ENCODE measurements at regions not wholly inside any gene's neighbourhood (a gene's known extent, or its start where the extent isn't known, plus 50 kb on each side); places are given as distances from the start of the nearest gene placed in this dataset.

- Histone ChIP-seq H3K4me1 (ENCODE audit: insufficient read depth, low read length) (no peaks in the 10 kb centered on the region), H3K27me3 (ENCODE audit: control insufficient read depth in 1 of 2, insufficient read depth in 2 of 2, low read length in 2 of 2) (no peaks in the 10 kb centered on the region), H3K79me2 (ENCODE audit: insufficient read depth, low read length) (no peaks in the 10 kb centered on the region), H3K36me3 (replicated peaks in 1 of 2; ENCODE audit: control insufficient read depth in 1 of 2, insufficient read depth in 2 of 2, low read length in 2 of 2) (no peaks in the 10 kb centered on the region), H2AFZ (ENCODE audit: low read length) (no peak overlapping the region), H3K9ac (ENCODE audit: insufficient read depth, low read depth, low read length) (no peak overlapping the region), H3K4me2 (ENCODE audit: low read depth, low read length) (no peak overlapping the region), H3K9me3 (ENCODE audit: low read length) (peaks cover 24% of the 10 kb centered on the region), H3K27ac (ENCODE audit: extremely low read length, insufficient read depth, low read length) (no peak overlapping the region), H4K20me1 (ENCODE audit: insufficient read depth, low read length) (no peaks in the 10 kb centered on the region), H3K4me3 (replicated peaks in 1 of 3; ENCODE audit: insufficient read depth in 1 of 3, low read depth in 2 of 3, low read length in 3 of 3) (no peak overlapping the region)
- no TSS peak for BruUV-seq (replicated peaks)
- WGBS (ENCODE audit: low lambda C conversion rate) = 9% methylated on average over 4 of the region's 4 CpGs
- in situ Hi-C loops (cut with HindIII; ENCODE audit: extremely low pct_ligation_motif_present, low pct_unique_long_range_greater_than_20kb) = no loop called here
- ATAC-seq = no peak
- TF ChIP-seq ZNF496 (CRISPR knock-in tag; IDR thresholded peaks at IDR 0.05; ENCODE audit: insufficient replicate concordance) = no peak
- no peak for TF ChIP-seq ZNF775 (CRISPR knock-in tag; IDR thresholded peaks at IDR 0.05; ENCODE audit: borderline replicate concordance)
- no peak for TF ChIP-seq ZFAT (CRISPR knock-in tag; conservative IDR thresholded peaks at IDR 0.05)
- TF ChIP-seq RBM39 (IDR thresholded peaks at IDR 0.05; ENCODE audit: low read depth, low read length, poor library complexity, severe bottlenecking) = no peak
- TF ChIP-seq RNF2 (conservative IDR thresholded peaks at IDR 0.05; ENCODE audit: low read depth) = no peak
- TF ChIP-seq SRSF4 (IDR thresholded peaks at IDR 0.05; ENCODE audit: low read depth, low read length, poor library complexity, severe bottlenecking) = no peak
- no peak for TF ChIP-seq ZNF318 (CRISPR knock-in tag; IDR thresholded peaks at IDR 0.05)
- no peak for TF ChIP-seq HNRNPUL1 (IDR thresholded peaks at IDR 0.05; ENCODE audit: low read depth, low read length)
- no peak for TF ChIP-seq ATRX (CRISPR knock-in tag; IDR thresholded peaks at IDR 0.05; ENCODE audit: borderline replicate concordance)
- no peak for TF ChIP-seq PTBP1 (IDR thresholded peaks at IDR 0.05; ENCODE audit: low read depth, low read length, poor library complexity, severe bottlenecking)
- no peak for TF ChIP-seq SP140L (CRISPR knock-in tag; IDR thresholded peaks at IDR 0.05; ENCODE audit: borderline replicate concordance)
- TF ChIP-seq EHMT2 (IDR thresholded peaks at IDR 0.05; ENCODE audit: borderline replicate concordance, low read depth, low read length) = no peak
- TF ChIP-seq PAF1 (CRISPR knock-in tag; IDR thresholded peaks at IDR 0.05) = no peak
- intact Hi-C loops (cut with micrococcal nuclease; ENCODE audit: unreplicated experiment) = no loop called here
- no peak for FAIRE-seq
- DNase-seq (ENCODE audit: low spot score) = no peak
- ChIA-PET POLR2A (no interaction called here), CTCF (ENCODE audit: low intra/inter-chr PET ratio, low total read pairs) (no interaction called here)
These were observed 1613.6 kb upstream of the PRMT6 start for GRCh38 chr1:105442901-105443300.
